ENCODE measurements at regions not wholly inside any gene's neighbourhood (a gene's known extent, or its start where the extent isn't known, plus 50 kb on each side); places are given as distances from the start of the nearest gene placed in this dataset.

GRCh38 chr4:57287687-57288604 lies 177.8 kb upstream of the IGFBP7 start:
- no peak for DNase-seq (ENCODE audit: low spot score)
- CTCF ChIA-PET: no interaction called here
- no peak for TF ChIP-seq CTCF (conservative IDR thresholded peaks at IDR 0.05; ENCODE audit: low read depth)
- no peak overlapping the region for H3K27ac ChIP-seq
- POLR2A ChIA-PET (ENCODE audit: low non-redundant PET): no interaction called here

- H3K27ac ChIP-seq: no peak overlapping the region
- DNase-seq (ENCODE audit: low spot score): no peak
- ChIA-PET POLR2A (ENCODE audit: low non-redundant PET) (no interaction called here), CTCF (no interaction called here)
- TF ChIP-seq CTCF (conservative IDR thresholded peaks at IDR 0.05; ENCODE audit: low read depth): no peak
These were observed 172.7 kb upstream of the IGFBP7 start for GRCh38 chr4:57282933-57283310.

GRCh38 chr4:57280481-57280880 lies 170.3 kb upstream of the IGFBP7 start:
- POLR2A ChIA-PET (ENCODE audit: low non-redundant PET): no interaction called here
- no peak for TF ChIP-seq CTCF (conservative IDR thresholded peaks at IDR 0.05; ENCODE audit: low read depth)
- CTCF ChIA-PET: interaction anchor here (0.7 to 1.0 kb wide), 2 partner anchors 117 to 146 kb away, joined by 3 to 6 read pairs; no protein-coding TSS in a partner anchor
- no peak overlapping the region for H3K27ac ChIP-seq
- DNase-seq (ENCODE audit: low spot score): no peak

- DNase-seq (ENCODE audit: low spot score): no peak
- CTCF ChIA-PET: no interaction called here
- H3K27ac ChIP-seq: no peak overlapping the region
- no peak for TF ChIP-seq CTCF (conservative IDR thresholded peaks at IDR 0.05; ENCODE audit: low read depth)
- POLR2A ChIA-PET (ENCODE audit: low non-redundant PET): no interaction called here
These were observed 168.6 kb upstream of the IGFBP7 start for GRCh38 chr4:57278780-57279179.

GRCh38 chr4:57274082-57274481 lies 163.9 kb upstream of the IGFBP7 start:
- ChIA-PET POLR2A (ENCODE audit: low non-redundant PET) (no interaction called here), CTCF (interaction anchor here (0.8 kb wide), 1 partner anchor 15 kb away, joined by 4 read pairs; no protein-coding TSS in a partner anchor)
- no peak overlapping the region for H3K27ac ChIP-seq
- TF ChIP-seq CTCF (conservative IDR thresholded peaks at IDR 0.05; ENCODE audit: low read depth): no peak
- DNase-seq (ENCODE audit: low spot score): no peak

GRCh38 chr4:57270346-57270745 lies 160.2 kb upstream of the IGFBP7 start:
- no peak for TF ChIP-seq CTCF (conservative IDR thresholded peaks at IDR 0.05; ENCODE audit: low read depth)
- POLR2A ChIA-PET (ENCODE audit: low non-redundant PET): no interaction called here
- no peak overlapping the region for H3K27ac ChIP-seq
- DNase-seq (ENCODE audit: low spot score): no peak
- CTCF ChIA-PET: no interaction called here

Measured in RWPE1 (cell line).